Right kidney (tissue), 1 donor: ENCODE measurements at regions not wholly inside any gene's neighbourhood (a gene's known extent, or its start where the extent isn't known, plus 50 kb on each side); places are given as distances from the start of the nearest gene placed in this dataset.

Experiments used
- DNase-seq: peaks from one replicate; pipeline ENCODE4 v3.0.0-alpha.2; 2016

GRCh38 chr12:12017135-12017581 lies 53.6 kb upstream of the BCL2L14 start:
- DNase-seq: no peak

GRCh38 chr12:12017798-12018197 lies 52.9 kb upstream of the BCL2L14 start:
- DNase-seq: no peak

- DNase-seq: no peak
Observed at GRCh38 chr12:12018454-12018853, 52.3 kb upstream of the BCL2L14 start.

- no peak for DNase-seq
Observed at GRCh38 chr12:12019881-12020280, 50.9 kb upstream of the BCL2L14 start.

GRCh38 chr12:12020762-12021161 lies 50.0 kb upstream of the BCL2L14 start:
- no peak for DNase-seq
